ENCODE measurements at regions not wholly inside any gene's neighbourhood (a gene's known extent, or its start where the extent isn't known, plus 50 kb on each side); places are given as distances from the start of the nearest gene placed in this dataset.

- TF ChIP-seq FOXM1 (IDR thresholded peaks at IDR 0.05; ENCODE audit: borderline replicate concordance, low read depth): no peak
- TF ChIP-seq USF1 (IDR thresholded peaks at IDR 0.05): no peak
- TF ChIP-seq EP300 (IDR thresholded peaks at IDR 0.05; ENCODE audit: borderline replicate concordance): no peak
- TF ChIP-seq TAF1 (IDR thresholded peaks at IDR 0.05; ENCODE audit: low read depth): no peak
- TF ChIP-seq CREB1 (IDR thresholded peaks at IDR 0.05; ENCODE audit: low read depth): no peak
- TF ChIP-seq RAD21 (IDR thresholded peaks at IDR 0.05; ENCODE audit: low read depth): no peak
- TF ChIP-seq TEAD4 (IDR thresholded peaks at IDR 0.05): no peak
- no peak for TF ChIP-seq ZBTB7A (IDR thresholded peaks at IDR 0.05; ENCODE audit: low read depth)
- TF ChIP-seq EGR1 (IDR thresholded peaks at IDR 0.05): no peak
- TF ChIP-seq TCF12 (IDR thresholded peaks at IDR 0.05; ENCODE audit: low read depth): no peak
- TF ChIP-seq, protein P1, sequence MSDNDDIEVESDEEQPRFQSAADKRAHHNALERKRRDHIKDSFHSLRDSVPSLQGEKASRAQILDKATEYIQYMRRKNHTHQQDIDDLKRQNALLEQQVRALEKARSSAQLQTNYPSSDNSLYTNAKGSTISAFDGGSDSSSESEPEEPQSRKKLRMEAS (IDR thresholded peaks at IDR 0.05): no peak
- TF ChIP-seq YY1 (IDR thresholded peaks at IDR 0.05; ENCODE audit: low read depth): no peak
Measured at GRCh38 chr3:70647823-70648222, 335.4 kb upstream of the MDFIC2 start.

- TF ChIP-seq CEBPB (IDR thresholded peaks at IDR 0.05): no peak
- TF ChIP-seq TEAD4 (IDR thresholded peaks at IDR 0.05): no peak
- TF ChIP-seq TAF1 (IDR thresholded peaks at IDR 0.05; ENCODE audit: low read depth): no peak
- TF ChIP-seq RAD21 (IDR thresholded peaks at IDR 0.05; ENCODE audit: low read depth): no peak
- TF ChIP-seq ZBTB7A (IDR thresholded peaks at IDR 0.05; ENCODE audit: low read depth): no peak
- TF ChIP-seq TCF12 (IDR thresholded peaks at IDR 0.05; ENCODE audit: low read depth): no peak
- TF ChIP-seq, protein P1 (IDR thresholded peaks at IDR 0.05): no peak
- TF ChIP-seq, protein P2, sequence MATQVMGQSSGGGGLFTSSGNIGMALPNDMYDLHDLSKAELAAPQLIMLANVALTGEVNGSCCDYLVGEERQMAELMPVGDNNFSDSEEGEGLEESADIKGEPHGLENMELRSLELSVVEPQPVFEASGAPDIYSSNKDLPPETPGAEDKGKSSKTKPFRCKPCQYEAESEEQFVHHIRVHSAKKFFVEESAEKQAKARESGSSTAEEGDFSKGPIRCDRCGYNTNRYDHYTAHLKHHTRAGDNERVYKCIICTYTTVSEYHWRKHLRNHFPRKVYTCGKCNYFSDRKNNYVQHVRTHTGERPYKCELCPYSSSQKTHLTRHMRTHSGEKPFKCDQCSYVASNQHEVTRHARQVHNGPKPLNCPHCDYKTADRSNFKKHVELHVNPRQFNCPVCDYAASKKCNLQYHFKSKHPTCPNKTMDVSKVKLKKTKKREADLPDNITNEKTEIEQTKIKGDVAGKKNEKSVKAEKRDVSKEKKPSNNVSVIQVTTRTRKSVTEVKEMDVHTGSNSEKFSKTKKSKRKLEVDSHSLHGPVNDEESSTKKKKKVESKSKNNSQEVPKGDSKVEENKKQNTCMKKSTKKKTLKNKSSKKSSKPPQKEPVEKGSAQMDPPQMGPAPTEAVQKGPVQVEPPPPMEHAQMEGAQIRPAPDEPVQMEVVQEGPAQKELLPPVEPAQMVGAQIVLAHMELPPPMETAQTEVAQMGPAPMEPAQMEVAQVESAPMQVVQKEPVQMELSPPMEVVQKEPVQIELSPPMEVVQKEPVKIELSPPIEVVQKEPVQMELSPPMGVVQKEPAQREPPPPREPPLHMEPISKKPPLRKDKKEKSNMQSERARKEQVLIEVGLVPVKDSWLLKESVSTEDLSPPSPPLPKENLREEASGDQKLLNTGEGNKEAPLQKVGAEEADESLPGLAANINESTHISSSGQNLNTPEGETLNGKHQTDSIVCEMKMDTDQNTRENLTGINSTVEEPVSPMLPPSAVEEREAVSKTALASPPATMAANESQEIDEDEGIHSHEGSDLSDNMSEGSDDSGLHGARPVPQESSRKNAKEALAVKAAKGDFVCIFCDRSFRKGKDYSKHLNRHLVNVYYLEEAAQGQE (IDR thresholded peaks at IDR 0.05; ENCODE audit: low read depth): no peak
- no peak for TF ChIP-seq NFIC (IDR thresholded peaks at IDR 0.05)
- no peak for TF ChIP-seq EP300 (IDR thresholded peaks at IDR 0.05; ENCODE audit: borderline replicate concordance)
- TF ChIP-seq YY1 (IDR thresholded peaks at IDR 0.05; ENCODE audit: low read depth): no peak
- TF ChIP-seq FOXM1 (IDR thresholded peaks at IDR 0.05; ENCODE audit: borderline replicate concordance, low read depth): no peak
- no peak for TF ChIP-seq CREB1 (IDR thresholded peaks at IDR 0.05; ENCODE audit: low read depth)
- no peak for TF ChIP-seq USF1 (IDR thresholded peaks at IDR 0.05)
- TF ChIP-seq EGR1 (IDR thresholded peaks at IDR 0.05): no peak
Measured at GRCh38 chr3:70647094-70647493, 334.7 kb upstream of the MDFIC2 start.

DNA sequence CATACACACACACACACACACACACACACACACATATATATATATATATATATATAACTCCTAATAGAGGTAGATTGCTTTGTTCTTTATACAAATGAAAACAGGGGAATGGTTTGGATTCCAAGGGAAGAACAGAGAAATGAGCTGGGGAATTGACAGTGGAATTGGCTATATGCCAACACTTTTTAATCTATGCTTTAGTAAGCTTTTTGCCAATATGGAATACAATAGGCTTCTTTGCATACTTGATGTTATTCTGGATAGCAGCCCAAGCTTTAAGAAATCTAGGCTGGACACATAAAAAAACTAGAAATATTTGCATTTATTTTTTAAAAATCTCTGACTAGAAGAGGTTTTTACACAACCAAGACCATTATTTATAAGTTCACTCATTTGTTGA lies 334.2 kb upstream of the MDFIC2 start:
- TF ChIP-seq TEAD4 (IDR thresholded peaks at IDR 0.05) (no peak), FOXM1 (IDR thresholded peaks at IDR 0.05; ENCODE audit: borderline replicate concordance, low read depth) (no peak), YY1 (IDR thresholded peaks at IDR 0.05; ENCODE audit: low read depth) (no peak), USF1 (IDR thresholded peaks at IDR 0.05) (no peak)

DNA sequence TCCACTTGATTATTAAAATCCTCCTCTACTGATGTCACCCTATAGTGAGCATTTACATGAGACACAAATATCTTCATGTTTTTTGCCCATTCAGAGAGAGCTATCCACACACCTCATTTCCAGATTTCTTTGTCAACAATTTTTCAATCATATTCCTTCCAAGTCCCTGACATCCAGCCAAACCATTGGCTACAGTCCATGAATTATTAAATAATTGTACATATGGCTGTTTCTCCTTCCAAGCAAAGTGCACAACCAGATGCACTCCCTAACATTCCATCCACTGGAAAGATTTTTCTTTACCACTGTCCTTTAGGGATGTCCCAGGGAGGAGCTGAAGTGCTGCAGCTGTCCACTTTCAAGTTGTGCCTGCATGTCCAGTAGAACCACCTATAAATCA lies 328.0 kb upstream of the MDFIC2 start:
- TF ChIP-seq, protein P1 (IDR thresholded peaks at IDR 0.05): no peak
- TF ChIP-seq EGR1 (IDR thresholded peaks at IDR 0.05): no peak
- TF ChIP-seq ZBTB7A (IDR thresholded peaks at IDR 0.05; ENCODE audit: low read depth): no peak
- TF ChIP-seq CEBPB (IDR thresholded peaks at IDR 0.05): no peak
- TF ChIP-seq TAF1 (IDR thresholded peaks at IDR 0.05; ENCODE audit: low read depth): no peak
- TF ChIP-seq RAD21 (IDR thresholded peaks at IDR 0.05; ENCODE audit: low read depth): no peak
- TF ChIP-seq EP300 (IDR thresholded peaks at IDR 0.05; ENCODE audit: borderline replicate concordance): no peak
- TF ChIP-seq TEAD4 (IDR thresholded peaks at IDR 0.05): no peak
- TF ChIP-seq FOXM1 (IDR thresholded peaks at IDR 0.05; ENCODE audit: borderline replicate concordance, low read depth): no peak
- no peak for TF ChIP-seq TCF12 (IDR thresholded peaks at IDR 0.05; ENCODE audit: low read depth)
- no peak for TF ChIP-seq USF1 (IDR thresholded peaks at IDR 0.05)
- no peak for TF ChIP-seq CREB1 (IDR thresholded peaks at IDR 0.05; ENCODE audit: low read depth)
- no peak for TF ChIP-seq NFIC (IDR thresholded peaks at IDR 0.05)
- TF ChIP-seq YY1 (IDR thresholded peaks at IDR 0.05; ENCODE audit: low read depth): no peak
- TF ChIP-seq, protein P2 (IDR thresholded peaks at IDR 0.05; ENCODE audit: low read depth): no peak

GRCh38 chr3:70635301-70635700 lies 322.9 kb upstream of the MDFIC2 start:
- TF ChIP-seq CREB1 (IDR thresholded peaks at IDR 0.05; ENCODE audit: low read depth) (no peak), CEBPB (IDR thresholded peaks at IDR 0.05) (no peak), ZBTB7A (IDR thresholded peaks at IDR 0.05; ENCODE audit: low read depth) (no peak), NFIC (IDR thresholded peaks at IDR 0.05) (no peak), YY1 (IDR thresholded peaks at IDR 0.05; ENCODE audit: low read depth) (no peak), USF1 (IDR thresholded peaks at IDR 0.05) (no peak), EP300 (IDR thresholded peaks at IDR 0.05; ENCODE audit: borderline replicate concordance) (no peak), RAD21 (IDR thresholded peaks at IDR 0.05; ENCODE audit: low read depth) (no peak), FOXM1 (IDR thresholded peaks at IDR 0.05; ENCODE audit: borderline replicate concordance, low read depth) (no peak)
- TF ChIP-seq, protein P2 (IDR thresholded peaks at IDR 0.05; ENCODE audit: low read depth): no peak
- TF ChIP-seq, protein P1 (IDR thresholded peaks at IDR 0.05): no peak
